SK-N-SH treated with all-trans-retinoic acid at 6 μM for 48 hours (cell line): ENCODE measurements at regions not wholly inside any gene's neighbourhood (a gene's known extent, or its start where the extent isn't known, plus 50 kb on each side); places are given as distances from the start of the nearest gene placed in this dataset.

ENCODE experiments used
- ARNTL ChIP-seq: fragments of 450-650 bp; formaldehyde crosslinking; IDR thresholded peaks from 2 replicates; pipeline ENCODE4 v1.5.0; 2020; ENCODE audit warnings: low read depth, mild to moderate bottlenecking, moderate library complexity, borderline replicate concordance
- BACH2 ChIP-seq: fragments of 250-450 bp; sonication (Bioruptor Pico); IDR thresholded peaks from 2 replicates; pipeline ENCODE4 v1.9.0; 2021; ENCODE audit warnings: mild to moderate bottlenecking, borderline replicate concordance
- CREB5 ChIP-seq: fragments of 250-450 bp; sonication (Bioruptor Pico); IDR thresholded peaks from 2 replicates; pipeline ENCODE4 v1.5.1; 2020; ENCODE audit warnings: low read depth, mild to moderate bottlenecking, moderate library complexity
- CSDC2 ChIP-seq: fragments of 250-450 bp; sonication (Bioruptor Pico); IDR thresholded peaks from 2 replicates; pipeline ENCODE4 v1.5.0; 2020; ENCODE audit warnings: mild to moderate bottlenecking, moderate library complexity
- GLIS3 ChIP-seq: fragments of 250-450 bp; sonication (Bioruptor Pico); IDR thresholded peaks from 2 replicates; pipeline ENCODE4 v1.5.0; 2020; ENCODE audit warnings: mild to moderate bottlenecking, moderate library complexity
- RARB ChIP-seq: fragments of 250-450 bp; sonication (Bioruptor Pico); IDR thresholded peaks from 2 replicates; pipeline ENCODE4 v1.8.0; 2021; ENCODE audit warnings: mild to moderate bottlenecking, moderate library complexity
- SNAI2 ChIP-seq: fragments of 250-450 bp; sonication (Bioruptor Pico); IDR thresholded peaks from 2 replicates; pipeline ENCODE4 v1.5.0; 2020; ENCODE audit warnings: mild to moderate bottlenecking, moderate library complexity
- ZFP3 ChIP-seq: fragments of 250-450 bp; sonication (Bioruptor Pico); IDR thresholded peaks from 2 replicates; pipeline ENCODE4 v1.5.0; 2020; ENCODE audit warnings: mild to moderate bottlenecking, moderate library complexity
- ZNF70 ChIP-seq: fragments of 450-650 bp; formaldehyde crosslinking; IDR thresholded peaks from 2 replicates; pipeline ENCODE4 v1.5.0; 2020; ENCODE audit warnings: mild to moderate bottlenecking, moderate library complexity

DNA sequence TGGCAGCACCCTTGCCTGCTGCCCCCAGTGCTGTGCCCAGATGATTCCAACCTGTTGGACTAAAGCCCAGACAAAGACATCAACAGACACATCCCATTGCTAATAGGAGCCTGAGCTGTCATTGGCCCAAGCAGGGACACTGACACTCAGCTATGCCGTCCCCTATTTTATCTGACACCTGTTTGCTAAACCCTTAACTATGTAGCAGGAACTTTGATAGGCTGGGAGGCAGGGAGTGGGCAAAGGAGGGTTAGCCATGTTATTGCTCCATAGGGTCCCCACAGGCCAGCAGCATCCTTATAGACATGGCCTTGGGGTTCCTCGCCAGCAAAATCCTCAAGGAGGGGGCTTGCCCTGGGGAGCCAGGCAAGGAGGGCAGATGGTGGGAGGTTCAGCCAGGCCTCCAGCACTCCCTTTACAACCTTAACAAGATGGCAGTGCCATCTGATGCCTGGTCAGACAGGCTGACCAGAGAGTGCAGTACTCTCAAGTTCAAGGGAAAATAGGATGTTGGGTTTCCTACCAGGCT lies 50.4 kb upstream of the CDKN2AIPNL start:
- no peak for TF ChIP-seq GLIS3 (CRISPR knock-in tag)
- no peak for TF ChIP-seq SNAI2 (CRISPR knock-in tag)
- TF ChIP-seq ZFP3 (CRISPR knock-in tag), result no peak
- TF ChIP-seq RARB (CRISPR knock-in tag), result no peak
- TF ChIP-seq ARNTL (CRISPR knock-in tag), result no peak
- TF ChIP-seq CREB5 (CRISPR knock-in tag), result no peak
- TF ChIP-seq BACH2 (CRISPR knock-in tag), result no peak
- no peak for TF ChIP-seq CSDC2 (CRISPR knock-in tag)
- TF ChIP-seq ZNF70 (CRISPR knock-in tag), result no peak
